ENCODE measurements at regions not wholly inside any gene's neighbourhood (a gene's known extent, or its start where the extent isn't known, plus 50 kb on each side); places are given as distances from the start of the nearest gene placed in this dataset.

DNA sequence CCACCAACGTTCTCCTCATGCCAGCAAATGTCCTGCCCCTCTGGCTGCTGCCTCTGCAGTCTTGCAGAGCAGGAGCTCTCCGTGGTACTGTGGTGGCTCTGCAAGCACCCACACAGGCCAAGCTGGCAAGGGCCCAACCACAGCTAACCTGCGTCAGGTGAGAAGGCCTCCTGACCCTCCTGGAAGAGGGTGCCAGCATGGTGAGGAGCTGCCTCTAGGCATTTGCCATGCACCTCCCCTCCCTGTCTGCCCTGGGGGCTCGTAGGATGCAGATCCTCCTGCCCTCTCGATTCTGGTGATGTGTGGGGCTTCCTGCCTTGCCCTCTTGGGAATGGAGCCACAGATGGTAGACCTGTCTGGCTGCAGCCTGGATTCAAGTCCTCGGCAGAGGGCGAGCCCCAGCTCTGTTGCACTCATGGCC, 1408.8 kb downstream of the TBC1D22A start:
- DNase-seq (ENCODE audit: low read depth): no peak

DNA sequence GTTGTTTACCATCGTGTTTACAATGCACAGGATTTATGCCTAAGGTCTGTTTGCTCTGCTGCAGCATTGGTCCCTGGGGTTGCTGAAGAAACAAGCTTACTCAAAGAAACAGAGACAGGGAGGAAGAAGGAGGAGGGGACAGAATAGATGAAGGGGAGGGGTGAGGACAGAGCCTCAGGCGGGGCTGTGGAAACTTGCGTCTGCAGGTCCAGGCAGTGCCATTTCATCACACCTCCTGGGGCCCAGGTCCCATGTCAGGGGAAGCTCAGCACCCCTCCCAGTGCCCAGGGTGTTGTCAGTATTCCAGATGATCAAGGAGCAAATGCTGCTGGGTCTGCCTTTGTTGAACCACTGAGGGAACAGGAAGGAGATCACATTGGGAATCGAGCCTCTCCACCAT, 1406.8 kb downstream of the TBC1D22A start:
- DNase-seq (ENCODE audit: low read depth): no peak

DNA sequence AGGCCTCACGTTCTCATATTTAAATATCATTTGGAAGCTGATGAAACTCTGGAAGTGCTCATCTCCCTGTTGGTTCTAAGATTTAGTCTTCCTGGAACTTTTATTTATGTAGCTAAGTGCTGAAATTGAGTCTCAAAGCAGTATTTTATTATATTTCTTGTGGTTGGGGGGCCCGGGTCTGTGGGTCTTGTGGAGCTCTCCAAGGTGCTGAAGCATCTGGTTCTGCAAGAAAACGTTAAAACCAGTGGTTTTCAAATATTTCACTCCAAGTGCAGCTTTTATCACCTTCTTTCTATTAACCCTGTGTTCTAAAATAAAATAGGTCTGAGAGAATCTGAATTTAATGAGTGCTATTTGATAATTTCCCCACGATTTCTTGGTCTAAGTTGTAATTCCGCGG, 1404.8 kb downstream of the TBC1D22A start:
- no peak for DNase-seq (ENCODE audit: low read depth)

DNA sequence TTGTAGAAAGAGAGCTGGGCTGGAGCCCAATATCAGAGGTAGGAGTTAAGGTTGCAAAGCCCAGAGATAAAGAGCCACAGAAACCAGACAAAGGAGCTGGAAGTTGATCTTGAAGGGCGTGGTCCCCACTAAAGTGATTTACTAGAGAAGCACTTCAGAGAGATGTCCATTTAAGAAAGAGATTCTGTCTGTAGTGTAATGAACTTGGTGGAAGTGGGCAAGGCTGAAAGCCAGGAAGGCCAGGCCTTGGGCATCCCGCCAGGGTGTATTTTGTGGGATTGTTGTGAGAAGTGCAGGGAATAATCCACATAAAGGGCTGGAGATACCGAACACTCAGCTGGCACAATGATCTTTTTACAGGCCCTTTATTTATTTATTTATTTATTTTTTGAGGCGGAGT, 1398.8 kb downstream of the TBC1D22A start:
- no peak for DNase-seq (ENCODE audit: low read depth)

DNA sequence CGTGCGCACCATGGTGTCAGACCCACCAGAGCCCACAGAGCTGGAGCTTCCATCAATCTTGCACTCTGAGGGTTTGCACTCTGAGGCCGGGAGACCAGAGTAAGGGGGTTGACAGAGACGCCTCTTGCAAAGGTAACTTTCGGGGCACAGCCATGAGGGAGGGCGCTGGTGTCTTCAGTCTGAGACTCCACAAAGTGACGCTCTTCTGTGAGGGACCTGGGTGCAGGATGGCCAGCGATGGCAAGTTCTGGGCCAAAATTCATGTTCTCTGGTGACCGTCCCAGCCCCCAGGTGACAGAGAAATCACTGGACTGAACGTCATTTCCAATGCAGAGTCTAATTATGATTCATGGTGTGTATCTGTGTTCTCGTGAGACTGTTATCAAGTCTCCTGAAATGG, 1395.2 kb downstream of the TBC1D22A start:
- no peak for DNase-seq (ENCODE audit: low read depth)

DNA sequence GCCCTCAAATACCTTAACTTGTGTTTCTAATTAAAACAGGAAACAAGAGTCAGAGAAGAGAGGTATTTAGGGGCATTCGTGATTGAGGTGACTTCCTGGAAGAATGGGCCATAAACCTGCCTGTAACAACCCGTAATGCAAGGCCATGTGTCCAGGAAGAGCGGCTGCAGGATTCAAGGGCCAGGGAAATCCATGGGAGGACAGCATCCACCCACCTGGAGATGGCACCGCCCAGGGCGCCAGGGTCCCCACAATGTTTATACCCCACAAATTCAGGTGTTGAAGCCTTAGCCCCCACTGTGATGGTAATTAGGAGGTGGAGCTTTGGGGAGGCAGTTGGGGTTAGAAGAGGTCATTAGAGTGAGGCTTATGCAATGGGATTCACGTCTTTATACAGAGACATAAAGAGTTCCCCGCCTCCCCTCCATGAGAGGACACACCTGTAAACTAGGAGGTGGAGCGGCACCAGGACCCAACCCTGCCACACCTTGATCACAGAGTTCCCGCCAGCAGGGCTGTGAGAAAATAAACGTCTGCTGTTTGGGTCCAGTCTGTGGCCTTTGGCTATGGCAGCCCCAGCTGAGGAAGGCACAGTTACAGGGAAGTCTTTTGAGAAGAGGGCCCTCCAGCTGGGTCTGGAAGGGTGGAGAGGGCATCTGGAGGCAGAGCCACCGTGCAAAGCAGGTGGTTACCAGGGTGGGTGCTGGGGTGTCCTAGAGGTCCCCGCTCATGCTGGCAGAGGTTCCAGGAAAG, 1394.3 kb downstream of the TBC1D22A start:
- DNase-seq (ENCODE audit: low read depth): no peak

DNA sequence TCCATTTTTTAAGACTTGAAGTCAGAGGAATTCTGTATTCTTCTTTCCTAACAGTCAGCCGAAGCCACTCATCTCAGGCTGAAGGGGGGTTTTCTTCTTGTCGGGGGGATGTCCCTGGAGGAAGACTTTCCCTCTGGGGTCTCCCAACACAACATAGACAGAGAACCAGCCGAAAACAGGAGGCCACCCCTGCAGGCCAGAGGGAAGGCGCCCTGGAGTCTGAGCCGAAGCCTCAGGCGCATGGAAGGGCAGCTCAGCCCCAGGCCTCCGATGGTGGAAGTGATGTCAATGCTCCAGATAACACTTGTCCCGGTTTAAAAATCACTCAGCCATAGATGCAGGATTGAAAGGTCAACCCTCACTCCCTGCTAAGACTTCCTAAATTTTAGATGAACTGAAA, 1393.0 kb downstream of the TBC1D22A start:
- DNase-seq (ENCODE audit: low read depth): no peak

DNA sequence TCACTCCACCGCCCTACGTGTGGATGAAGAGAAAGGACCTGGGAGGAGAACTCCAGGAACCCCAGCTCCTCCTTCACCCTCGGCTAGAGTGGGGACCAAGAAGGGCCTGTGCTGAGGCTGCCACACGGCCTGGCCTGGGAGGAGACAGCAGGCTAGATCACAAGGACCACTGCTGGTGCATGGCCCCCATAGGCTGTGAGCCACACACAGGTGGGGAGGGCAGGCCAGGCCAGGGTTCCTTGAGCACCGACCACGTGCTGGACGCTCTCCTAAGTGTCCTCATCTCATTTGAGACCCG, 1392.4 kb downstream of the TBC1D22A start:
- no peak for DNase-seq (ENCODE audit: low read depth)

DNA sequence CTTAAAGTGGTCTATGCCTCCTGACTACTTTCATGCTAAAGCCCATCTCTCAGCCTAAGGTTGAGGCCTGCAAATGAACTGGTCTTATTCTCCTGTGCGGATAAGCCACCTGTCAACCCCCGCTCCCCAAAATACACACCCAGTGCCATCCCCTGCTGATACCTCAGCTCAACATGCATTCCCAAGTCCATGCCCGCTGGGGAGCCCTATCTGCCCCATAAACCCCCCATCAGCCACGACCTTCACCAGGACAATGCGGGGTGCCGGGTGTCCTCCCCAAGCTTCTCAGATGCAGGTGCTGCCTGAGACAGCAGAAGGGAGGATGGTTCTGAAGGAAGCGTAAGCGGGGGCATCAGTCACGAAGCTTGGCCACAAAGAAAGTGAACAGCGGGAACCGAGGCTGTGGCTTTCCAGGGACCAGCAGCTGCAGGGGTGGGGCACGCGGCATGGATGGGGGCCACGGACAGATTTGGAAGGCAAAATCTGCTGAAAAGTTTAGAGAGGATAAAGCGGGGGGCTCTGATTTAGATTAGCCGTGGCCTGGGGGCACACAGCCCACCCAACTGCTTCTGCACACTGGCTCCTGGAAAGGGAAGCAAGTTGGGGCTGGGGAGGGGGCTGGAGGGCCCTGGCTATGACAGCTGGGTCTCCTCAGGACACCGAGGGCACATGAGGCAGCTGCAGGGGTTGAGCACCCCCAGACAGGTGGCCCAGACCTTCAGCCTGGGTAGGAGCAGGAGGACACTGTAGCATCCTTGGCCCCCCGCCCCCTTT, 1391.9 kb downstream of the TBC1D22A start:
- no peak for DNase-seq (ENCODE audit: low read depth)

DNA sequence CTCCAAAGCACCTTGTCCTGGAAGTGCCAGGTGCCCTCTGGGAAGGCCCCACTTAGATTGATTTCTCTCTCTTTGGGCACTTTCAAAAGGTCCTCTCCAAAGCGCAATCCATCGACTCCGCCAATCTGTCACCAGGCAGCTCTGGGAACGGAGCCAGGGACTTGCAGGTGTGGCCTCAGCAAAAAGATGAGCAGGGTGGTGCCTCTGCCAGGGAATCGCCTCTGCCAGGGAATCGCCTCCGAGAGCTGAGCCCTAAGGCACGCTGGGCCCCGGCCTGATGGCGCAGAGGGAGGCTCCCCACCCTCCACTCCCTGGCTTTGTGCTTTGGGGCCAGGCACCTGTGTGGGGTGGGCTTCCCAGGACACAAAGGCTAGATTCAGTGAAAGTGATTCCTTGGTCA, 1391.3 kb downstream of the TBC1D22A start:
- DNase-seq (ENCODE audit: low read depth): no peak

DNA sequence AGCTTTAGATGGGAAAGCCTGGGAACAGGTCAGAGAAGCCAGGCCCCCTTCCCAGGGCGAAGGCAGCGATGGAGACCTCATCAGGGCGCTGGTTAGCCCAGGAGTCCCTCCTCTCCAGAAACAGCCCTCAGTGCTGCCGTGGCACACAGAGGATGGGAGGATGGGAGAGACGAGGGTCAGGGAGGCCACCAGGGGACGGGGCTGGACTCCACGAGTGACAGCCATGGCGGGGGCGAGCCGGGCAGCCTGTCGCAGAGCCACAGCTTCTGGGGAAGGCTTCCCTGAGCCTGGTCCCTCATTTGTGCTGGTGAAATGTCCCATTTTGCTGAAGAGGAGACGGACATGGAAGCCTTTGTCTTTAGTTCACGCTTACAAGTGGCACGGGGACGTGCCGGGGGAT, 1390.5 kb downstream of the TBC1D22A start:
- DNase-seq (ENCODE audit: low read depth): no peak

DNA sequence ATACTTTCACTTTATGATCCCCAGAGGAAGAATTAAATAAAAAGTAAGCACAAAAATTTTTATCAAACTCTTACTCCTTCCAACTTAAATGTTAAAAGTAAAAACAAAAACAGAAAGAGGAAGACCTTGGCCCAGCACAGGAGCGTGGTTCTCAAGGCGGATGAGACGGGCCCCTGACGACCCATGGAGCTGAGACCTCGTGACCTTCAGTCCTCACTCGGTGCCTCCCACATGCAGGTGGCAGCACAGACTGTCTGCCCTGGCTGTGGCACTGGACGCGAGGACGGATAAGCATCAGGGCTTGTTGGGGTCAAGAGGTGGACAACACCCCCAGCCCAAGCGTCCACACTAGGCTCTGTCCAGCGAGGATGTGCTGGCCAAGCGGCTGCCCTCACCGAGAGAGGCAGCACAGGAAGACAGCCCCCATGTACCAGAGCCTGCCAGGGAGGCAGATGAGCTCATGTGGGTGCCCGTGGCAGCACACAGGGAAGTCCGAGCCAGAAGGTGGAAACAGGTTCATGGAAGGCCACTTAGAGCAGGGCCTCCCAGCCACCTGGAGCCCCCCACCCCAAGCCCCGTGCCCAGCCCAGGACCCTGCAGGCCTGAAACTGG, 1389.8 kb downstream of the TBC1D22A start:
- no peak for DNase-seq (ENCODE audit: low read depth)

DNA sequence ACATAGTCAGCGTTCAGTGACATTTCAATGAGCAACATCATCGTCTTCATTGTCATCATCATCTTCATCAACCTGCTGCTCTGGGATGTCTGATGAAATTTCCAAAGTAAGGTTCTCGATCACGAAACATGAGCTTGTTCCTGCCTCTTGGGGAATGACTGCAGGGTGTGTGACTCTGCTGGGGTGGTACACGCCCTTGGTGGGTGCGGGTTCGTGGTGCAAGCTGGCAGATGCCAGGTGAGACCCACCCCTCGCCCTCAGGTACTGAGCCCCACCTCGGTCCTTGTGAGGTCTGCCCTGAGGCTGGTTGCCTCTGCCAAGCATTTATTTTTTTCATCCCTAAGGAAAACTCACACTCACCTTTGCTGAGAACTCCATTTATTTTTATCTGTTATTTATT, 1389.2 kb downstream of the TBC1D22A start:
- DNase-seq (ENCODE audit: low read depth): no peak

DNA sequence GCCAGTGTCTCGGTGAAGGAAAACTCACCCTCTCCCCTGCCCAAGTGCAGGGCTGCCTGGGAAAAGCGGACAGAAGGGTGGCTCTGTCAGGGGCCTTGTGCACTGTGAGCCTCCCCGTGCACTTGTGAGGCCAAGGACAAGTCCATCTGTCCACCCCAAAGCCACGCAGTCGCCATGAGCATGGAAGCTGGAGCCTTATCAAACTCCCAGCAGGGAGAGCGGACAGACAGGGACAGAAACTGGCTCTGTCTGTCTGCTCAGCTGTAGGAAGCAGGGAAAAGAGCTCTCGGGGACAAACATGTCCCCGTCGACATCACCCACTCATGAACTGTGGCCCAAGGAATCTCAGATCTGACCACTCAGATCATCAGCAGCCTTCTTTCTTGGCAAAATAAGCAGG, 1385.4 kb downstream of the TBC1D22A start:
- DNase-seq (ENCODE audit: low read depth): no peak

DNA sequence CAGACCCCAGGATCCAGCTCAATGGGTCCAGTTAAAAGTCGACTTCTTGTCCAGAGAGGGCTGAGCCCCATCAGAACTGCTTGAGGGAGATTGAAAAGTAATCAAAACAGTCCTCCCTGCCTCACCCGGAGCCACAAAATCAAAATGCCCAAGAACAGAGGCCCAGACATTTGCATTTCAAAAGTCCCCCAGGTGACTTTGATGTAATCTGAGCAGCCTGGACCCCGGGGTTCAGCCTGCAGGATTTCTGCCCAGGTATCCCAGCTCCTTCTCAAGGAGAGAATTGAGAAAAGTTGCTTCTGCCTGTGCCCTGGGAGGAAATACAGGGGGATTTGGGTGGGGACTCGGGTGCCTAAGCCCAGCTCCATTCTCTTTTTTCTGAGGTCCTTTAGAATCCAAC, 1385.0 kb downstream of the TBC1D22A start:
- DNase-seq (ENCODE audit: low read depth): no peak

DNA sequence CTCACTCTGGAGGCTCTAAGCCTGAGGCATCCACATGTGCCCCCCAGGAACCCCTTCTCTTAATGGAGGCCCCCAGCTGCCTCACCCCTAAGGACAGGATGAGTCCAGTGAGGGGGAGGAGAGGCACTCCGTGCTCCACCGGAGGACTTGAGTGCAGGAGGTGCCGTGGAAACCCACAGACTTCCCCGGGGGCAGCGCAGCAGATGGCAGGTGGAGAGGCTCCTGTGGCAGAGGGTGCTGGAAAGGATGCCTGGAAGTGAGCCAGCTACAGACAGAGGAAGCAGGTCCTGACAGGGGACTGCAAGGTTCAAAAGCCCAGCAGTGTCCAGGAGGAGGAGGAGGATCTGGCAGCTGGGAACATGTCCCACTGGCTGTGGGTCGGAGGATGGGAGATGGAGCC, 1384.0 kb downstream of the TBC1D22A start:
- DNase-seq (ENCODE audit: low read depth): no peak

DNA sequence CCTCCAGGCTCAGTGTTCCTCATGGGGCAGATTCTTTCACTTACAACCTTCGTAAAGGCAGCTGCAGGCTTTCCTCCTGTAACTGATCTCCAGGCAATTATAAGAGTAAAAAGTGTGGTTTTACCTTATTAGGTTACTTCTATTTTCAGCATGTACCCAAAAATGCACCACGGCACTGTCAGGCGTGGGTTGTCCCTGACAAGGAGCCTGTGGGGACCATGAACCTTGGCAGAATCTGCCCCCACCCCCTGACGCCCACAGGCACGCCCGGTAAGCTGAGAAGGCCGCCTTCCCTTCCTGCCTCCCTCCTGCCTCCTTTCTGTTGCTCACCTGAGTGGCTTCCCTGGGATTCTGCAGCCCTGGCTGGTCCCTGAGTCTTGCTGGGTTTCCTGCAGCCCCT, 1383.3 kb downstream of the TBC1D22A start:
- no peak for DNase-seq (ENCODE audit: low read depth)

DNA sequence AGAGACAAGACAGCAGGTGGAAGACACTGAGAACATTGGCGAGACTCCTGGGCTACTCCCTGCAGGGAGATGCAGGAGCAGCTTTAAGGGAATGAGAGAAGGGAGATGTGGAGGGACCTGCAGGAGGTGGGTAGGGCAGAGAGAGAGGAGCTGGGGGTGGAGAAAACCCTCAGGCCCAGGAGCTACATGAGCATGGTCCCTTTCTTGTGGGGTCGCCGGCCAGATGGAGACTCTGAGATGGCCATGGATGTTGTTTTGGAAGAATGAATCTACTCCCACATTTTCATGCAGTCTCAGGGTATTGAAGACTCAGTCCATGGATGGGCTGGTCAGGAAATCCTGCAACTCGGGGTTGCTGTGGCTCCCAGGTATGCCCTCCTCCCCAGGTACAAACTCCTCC, 1381.9 kb downstream of the TBC1D22A start:
- DNase-seq (ENCODE audit: low read depth): no peak

DNA sequence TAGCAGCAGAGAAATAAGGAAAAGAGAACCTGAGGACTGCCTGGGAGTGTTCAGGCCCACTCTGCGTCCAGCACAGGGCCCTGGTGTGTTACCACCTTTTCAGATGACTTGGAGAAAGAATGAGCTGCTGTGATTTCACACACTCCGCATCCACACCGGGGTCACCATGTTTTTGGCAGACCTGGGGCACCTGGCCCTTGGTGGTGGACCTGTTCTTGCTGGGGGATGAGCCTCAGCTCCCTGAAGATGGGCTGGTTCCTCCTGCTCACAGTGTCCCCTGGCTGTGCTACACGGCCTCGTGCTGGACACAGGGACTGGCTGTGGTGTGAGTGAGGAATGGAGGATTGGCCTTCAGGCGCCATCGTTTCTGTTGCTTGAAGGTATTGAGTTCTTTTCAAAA, 1381.4 kb downstream of the TBC1D22A start:
- DNase-seq (ENCODE audit: low read depth): no peak

DNA sequence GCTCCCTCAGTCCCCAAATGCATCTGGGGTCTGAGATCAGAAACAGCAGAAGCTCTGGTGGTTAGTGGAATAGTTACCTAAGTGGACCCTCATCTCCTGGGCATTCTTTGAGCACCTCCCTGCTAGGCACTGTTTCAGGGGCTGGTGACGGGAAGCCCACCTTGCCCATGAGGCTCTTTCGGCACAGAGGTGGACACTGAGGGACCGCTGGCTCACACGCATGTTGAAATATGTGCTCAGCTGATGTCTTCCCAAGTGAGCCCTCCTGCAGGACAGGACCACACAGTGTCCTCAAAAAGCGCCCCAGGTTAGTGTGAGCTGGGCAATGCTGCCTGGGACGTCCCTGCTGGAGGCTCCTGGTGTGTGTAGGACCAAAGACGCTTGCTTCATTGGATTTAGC, 1379.9 kb downstream of the TBC1D22A start:
- DNase-seq (ENCODE audit: low read depth): no peak

DNA sequence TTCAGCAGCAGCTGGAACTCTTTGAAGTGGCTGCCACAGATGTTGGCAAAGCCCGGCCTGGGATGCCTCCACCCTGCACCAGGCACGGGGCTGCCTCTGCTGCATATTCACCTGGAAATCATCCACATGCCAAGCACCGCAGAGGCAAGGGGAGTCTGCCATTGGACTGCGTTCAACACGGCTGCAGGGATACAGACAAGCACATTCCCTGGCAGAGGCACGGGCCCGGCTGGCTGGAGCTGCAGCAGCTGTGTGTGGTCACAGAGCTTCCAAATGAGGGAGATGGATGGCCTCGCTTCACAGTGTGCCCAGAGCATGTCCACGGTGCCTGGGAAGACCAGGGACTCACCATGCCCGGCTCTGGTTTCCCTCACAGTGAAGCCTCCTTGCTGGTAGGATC, 1378.9 kb downstream of the TBC1D22A start:
- DNase-seq (ENCODE audit: low read depth): no peak

DNA sequence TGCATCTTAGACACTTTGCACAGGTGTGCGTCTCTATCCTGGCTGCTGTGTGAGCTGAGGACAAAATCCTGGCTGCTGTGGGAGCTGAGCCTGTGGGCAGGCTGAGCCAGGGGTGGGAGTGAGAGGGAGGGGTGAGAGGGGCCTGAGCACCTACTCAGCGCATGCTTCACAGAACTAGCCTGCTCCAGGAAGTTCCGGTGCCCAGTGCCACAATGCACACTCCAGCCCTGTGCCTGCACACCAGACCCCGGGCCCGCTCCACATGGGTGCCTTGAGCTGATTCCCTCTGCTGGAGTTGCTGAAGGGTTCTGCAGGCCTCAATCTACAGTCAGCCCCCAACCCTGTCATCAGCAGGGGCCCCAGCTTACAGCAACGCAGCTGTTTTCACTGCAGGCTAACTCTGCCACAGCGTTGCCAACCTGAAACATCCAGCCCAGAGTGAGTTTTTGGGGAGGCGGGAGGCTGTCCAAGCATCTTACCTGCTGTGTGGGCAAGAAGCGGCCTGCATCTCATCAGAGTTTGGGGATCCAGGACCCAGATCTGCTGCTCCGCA, 1377.9 kb downstream of the TBC1D22A start:
- no peak for DNase-seq (ENCODE audit: low read depth)

DNA sequence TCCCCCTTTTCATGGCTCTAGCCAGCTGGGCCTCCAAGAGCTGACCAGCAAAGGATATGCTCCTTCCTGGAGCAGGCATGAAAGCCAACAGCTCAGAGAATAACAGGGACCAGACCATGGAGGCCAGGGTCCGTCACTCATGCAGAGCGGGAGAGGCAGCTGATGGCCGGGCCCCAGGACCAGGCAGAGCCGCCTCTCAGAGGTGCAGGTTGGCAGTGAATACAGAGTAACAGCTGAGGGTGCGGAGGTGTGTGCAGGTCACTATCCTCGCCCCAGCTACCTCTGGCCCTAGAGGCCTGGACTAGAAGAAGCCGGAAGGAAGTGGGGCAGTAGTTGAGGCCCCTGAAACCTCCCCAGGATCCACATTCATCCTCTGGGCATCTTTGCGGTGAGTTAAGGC, 1377.3 kb downstream of the TBC1D22A start:
- no peak for DNase-seq (ENCODE audit: low read depth)
